ENCODE measurements at regions not wholly inside any gene's neighbourhood (a gene's known extent, or its start where the extent isn't known, plus 50 kb on each side); places are given as distances from the start of the nearest gene placed in this dataset.

GRCh38 chr17:74097450-74098135 is 105.9 kb upstream of the RPL38 start:
- no peak for TF ChIP-seq CTCF (IDR thresholded peaks at IDR 0.05)
- POLR2A ChIA-PET = no interaction called here
- no peak overlapping the region for H3K27ac Mint-ChIP-seq

DNA sequence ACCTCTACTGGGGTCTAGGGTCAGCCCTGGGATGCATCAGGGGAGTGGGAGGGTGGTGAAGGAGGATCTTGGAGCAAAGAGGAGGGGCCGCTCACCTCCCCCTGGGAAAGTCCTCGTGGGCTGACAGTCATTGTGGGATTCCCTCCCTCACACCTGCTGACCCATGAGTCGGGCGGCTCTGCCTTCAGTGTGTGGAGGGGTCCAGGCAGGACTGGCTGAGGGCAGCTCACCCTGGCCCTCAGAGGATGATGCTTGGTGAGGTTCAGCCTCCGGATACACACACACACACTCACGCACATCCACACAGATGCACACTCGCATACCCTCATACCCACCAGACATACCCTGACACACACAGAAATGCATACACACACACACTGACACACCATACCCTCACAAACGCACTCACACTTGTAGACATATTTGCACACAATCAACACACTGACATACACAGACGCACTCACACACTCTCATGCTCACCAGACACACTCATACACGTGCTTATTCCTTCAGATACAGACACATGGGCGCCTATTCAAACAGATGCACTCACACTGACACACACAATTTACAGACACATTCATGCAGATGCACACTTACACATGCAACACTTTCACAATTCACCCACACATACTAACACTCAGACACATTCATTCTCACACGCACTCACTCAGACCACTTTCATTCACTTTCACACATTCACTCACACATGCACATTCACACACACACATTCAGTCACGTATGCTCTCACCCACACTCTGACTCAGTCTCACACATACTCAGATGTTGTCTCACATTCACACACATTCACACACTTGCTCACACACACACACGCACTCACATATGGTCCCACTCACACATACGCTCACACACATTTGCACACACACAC is 105.1 kb upstream of the RPL38 start:
- intact Hi-C loops (cut with micrococcal nuclease) = loop anchor here (10.0 kb wide), 1 partner anchor 76 kb away; no protein-coding TSS in a partner anchor
- H3K27ac Mint-ChIP-seq = no peak overlapping the region

More at GRCh38 chr17:74097450-74098135, 105.9 kb upstream of the RPL38 start:
- Mint-ChIP-seq H3K27me3 (peaks cover 9% of the 10 kb centered on the region), H3K9me3 (no peaks in the 10 kb centered on the region), H3K4me3 (no peak overlapping the region), H3K4me1 (ENCODE audit: low read depth) (no peaks in the 10 kb centered on the region), H3K36me3 (ENCODE audit: low read depth) (no peaks in the 10 kb centered on the region)
- DNase-seq (no peak), ATAC-seq (no peak)
- CTCF ChIA-PET = no interaction called here
- intact Hi-C loops (cut with micrococcal nuclease) = loop anchor here (10.0 kb wide), 1 partner anchor 77 kb away; no protein-coding TSS in a partner anchor

DNA sequence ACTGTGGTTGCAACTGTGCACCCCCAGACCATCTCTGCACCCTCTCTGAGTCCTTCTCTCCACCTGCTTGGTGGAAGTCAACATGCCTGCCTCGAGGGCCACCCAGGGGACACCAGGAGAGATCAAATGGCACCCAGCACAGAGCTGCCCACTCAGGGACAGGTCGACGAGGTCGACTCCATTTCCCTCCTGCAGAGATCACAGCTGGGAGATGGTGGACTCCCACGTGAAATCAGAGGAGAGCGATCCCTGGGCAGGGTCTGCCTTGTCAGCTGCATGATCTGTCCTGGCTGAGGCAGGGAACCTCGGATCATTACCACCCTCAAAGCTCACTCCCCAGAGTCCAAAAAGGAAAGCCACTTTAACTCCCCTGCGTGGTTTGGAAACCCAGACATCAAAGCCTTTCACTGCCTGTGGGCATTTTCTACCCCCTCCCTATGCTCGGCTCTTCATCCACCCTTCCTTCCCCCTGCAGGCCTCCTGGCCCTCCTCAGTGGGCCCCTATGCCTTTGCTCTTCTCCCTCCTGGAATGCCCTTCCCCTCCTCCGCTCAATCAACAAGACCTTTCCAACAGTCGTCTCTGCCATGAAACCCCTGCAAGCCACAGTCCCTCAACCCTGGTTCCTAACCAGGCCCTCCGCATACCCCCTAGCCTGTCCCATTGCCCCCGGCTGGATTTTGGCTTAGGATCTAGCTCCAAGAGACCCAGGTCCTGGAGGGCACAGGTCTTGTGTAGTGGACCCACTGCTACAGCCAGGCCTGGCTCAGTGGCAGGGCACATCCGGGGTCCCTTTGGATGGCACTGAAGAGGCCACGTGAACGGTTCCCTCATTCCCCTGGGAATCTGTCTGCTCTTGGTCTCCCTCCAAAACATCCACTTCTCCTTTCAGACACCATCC is 103.8 kb upstream of the RPL38 start:
- TF ChIP-seq CTCF (IDR thresholded peaks at IDR 0.05) = no peak
- Mint-ChIP-seq H3K36me3 (ENCODE audit: low read depth) (no peaks in the 10 kb centered on the region), H3K27ac (no peak overlapping the region), H3K4me3 (no peak overlapping the region), H3K4me1 (ENCODE audit: low read depth) (no peaks in the 10 kb centered on the region), H3K27me3 (peaks cover 9% of the 10 kb centered on the region), H3K9me3 (no peaks in the 10 kb centered on the region)
- ChIA-PET POLR2A (no interaction called here), CTCF (no interaction called here)
- intact Hi-C loops (cut with micrococcal nuclease) = loop anchor here (10.0 kb wide), 1 partner anchor 75 kb away; no protein-coding TSS in a partner anchor
- no peak for DNase-seq
- no peak for ATAC-seq

More for the DNA sequence above, 105.1 kb upstream of the RPL38 start:
- no peaks in the 10 kb centered on the region for H3K9me3 Mint-ChIP-seq
- no peak for TF ChIP-seq CTCF (IDR thresholded peaks at IDR 0.05)
- H3K36me3 Mint-ChIP-seq (ENCODE audit: low read depth) = no peaks in the 10 kb centered on the region
- no peaks in the 10 kb centered on the region for H3K4me1 Mint-ChIP-seq (ENCODE audit: low read depth)
- DNase-seq = no peak
- no peak overlapping the region for H3K4me3 Mint-ChIP-seq
- ATAC-seq = no peak
- ChIA-PET CTCF (no interaction called here), POLR2A (no interaction called here)
- H3K27me3 Mint-ChIP-seq = peaks cover 9% of the 10 kb centered on the region

DNA sequence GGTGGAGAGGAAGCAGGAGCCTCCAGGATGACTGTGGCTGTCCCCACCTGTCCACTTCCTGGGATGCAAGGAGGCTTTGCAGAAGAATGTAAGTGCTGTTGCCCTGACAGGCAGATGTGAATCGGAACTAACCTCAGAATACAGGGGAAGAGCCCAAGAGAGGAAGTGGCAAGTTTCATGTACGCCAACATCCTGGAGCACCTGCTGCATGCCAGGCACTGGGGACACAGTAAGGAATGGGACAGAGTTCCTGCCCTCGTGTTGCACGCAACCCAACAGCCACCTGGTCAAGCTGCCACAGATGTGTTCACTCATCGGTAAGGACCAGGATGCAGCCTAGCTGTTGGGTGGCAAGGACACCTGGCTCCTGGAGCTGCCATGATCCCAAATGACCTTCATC is 98.6 kb upstream of the RPL38 start:
- POLR2A ChIA-PET = no interaction called here
- TF ChIP-seq CTCF (IDR thresholded peaks at IDR 0.05) = no peak
- H3K4me1 Mint-ChIP-seq (ENCODE audit: low read depth) = no peaks in the 10 kb centered on the region
- CTCF ChIA-PET = no interaction called here
- intact Hi-C loops (cut with micrococcal nuclease) = no loop called here
- DNase-seq (no peak), ATAC-seq (no peak)
- peaks cover 14% of the 10 kb centered on the region for H3K27me3 Mint-ChIP-seq
- H3K36me3 Mint-ChIP-seq (ENCODE audit: low read depth) = no peaks in the 10 kb centered on the region
- no peak overlapping the region for H3K27ac Mint-ChIP-seq
- no peaks in the 10 kb centered on the region for H3K9me3 Mint-ChIP-seq
- H3K4me3 Mint-ChIP-seq = no peak overlapping the region

Measured in activated CD8-positive, alpha-beta T cell treated with anti-CD3 and anti-CD28 coated beads for 36 hours (primary cell).